SU-DHL-6 (cell line): ENCODE measurements at regions not wholly inside any gene's neighbourhood (a gene's known extent, or its start where the extent isn't known, plus 50 kb on each side); places are given as distances from the start of the nearest gene placed in this dataset.

Source experiments
- H2AFZ ChIP-seq: fragments of 200-600 bp; sonication (generic); 2 replicates; pipeline ENCODE4 v1.6.1; 2014; ENCODE audit warnings: low read depth, mild to moderate bottlenecking, moderate library complexity, mixed read lengths, antibody characterized with exemption, low read length; ENCODE audit not compliant: severe bottlenecking
- H3F3A ChIP-seq: fragments of 200-600 bp; shearing (Covaris generic); 2 replicates; pipeline ENCODE4 v1.6.0; 2016; ENCODE audit warnings: antibody characterized with exemption, mild to moderate bottlenecking; ENCODE audit not compliant: insufficient read depth
- H3K27ac ChIP-seq: fragments of 200-600 bp; sonication (generic); 2 replicates; pipeline ENCODE4 v1.5.1; 2016; ENCODE audit warnings: low read depth, mild to moderate bottlenecking, low read length, moderate library complexity, mixed read lengths
- H3K27me3 ChIP-seq: fragments of 200-600 bp; sonication (generic), shearing (Covaris generic); 2 replicates; pipeline ENCODE4 v1.6.0; 2014; ENCODE audit warnings: mild to moderate bottlenecking, low read length
- H3K36me3 ChIP-seq: fragments of 200-600 bp; sonication (generic); 2 replicates; pipeline ENCODE4 v1.6.1; 2014; ENCODE audit warnings: mild to moderate bottlenecking, low read length, mixed read lengths
- H3K4me2 ChIP-seq: fragments of 300-600, 200-600 bp; shearing (Covaris generic), sonication (generic); 2 replicates; pipeline ENCODE4 v1.6.0; 2014; ENCODE audit warnings: low read length, low read depth, mild to moderate bottlenecking; ENCODE audit not compliant: poor library complexity, severe bottlenecking
- H3K4me3 ChIP-seq: fragments of 200-600 bp; sonication (generic); 2 replicates; pipeline ENCODE4 v1.5.1; 2014; ENCODE audit warnings: antibody characterized with exemption, low read length, mild to moderate bottlenecking, mixed read lengths; ENCODE audit not compliant: insufficient read depth, poor library complexity, severe bottlenecking
- H3K79me2 ChIP-seq: fragments of 200-600 bp; sonication (generic); 2 replicates; pipeline ENCODE4 v1.6.1; 2014; ENCODE audit warnings: mild to moderate bottlenecking, low read length, moderate library complexity; ENCODE audit not compliant: insufficient read depth
- H3K9ac ChIP-seq: fragments of 200-600 bp; sonication (generic); 2 replicates; pipeline ENCODE4 v1.7.0; 2014; ENCODE audit warnings: mild to moderate bottlenecking, low read length
- H3K9me2 ChIP-seq: fragments of 200-600 bp; sonication (generic); replicated peaks from 2 replicates; pipeline ENCODE4 v1.6.1; 2014; ENCODE audit warnings: low read length; ENCODE audit not compliant: insufficient read depth
- H3K9me3 ChIP-seq: fragments of 200-600 bp; sonication (generic); 2 replicates; pipeline ENCODE4 v1.6.1; 2014; ENCODE audit warnings: low read length, mixed read lengths; ENCODE audit not compliant: insufficient read depth
- H4K20me1 ChIP-seq: fragments of 200-600 bp; sonication (generic); 2 replicates; pipeline ENCODE4 v1.6.1; 2014; ENCODE audit warnings: low read depth, mild to moderate bottlenecking, antibody characterized with exemption, low read length, moderate library complexity, mixed read lengths
- EZH2phosphoT487 ChIP-seq: fragments of 200-600 bp; sonication (generic), shearing (Covaris generic); conservative IDR thresholded peaks from 2 replicates; pipeline ENCODE4 v1.6.1; 2018; ENCODE audit warnings: mild to moderate bottlenecking, antibody characterized with exemption, low read length, moderate library complexity, mixed read lengths
- TF ChIP-seq, protein P1 (sequence below): fragments of 200-600 bp; sonication (generic); IDR thresholded peaks from one replicate; pipeline ENCODE4 v1.5.1; 2017; ENCODE audit warnings: antibody characterized with exemption, mild to moderate bottlenecking, low read length, moderate library complexity; ENCODE audit not compliant: insufficient read depth, poor library complexity, severe bottlenecking

DNA sequence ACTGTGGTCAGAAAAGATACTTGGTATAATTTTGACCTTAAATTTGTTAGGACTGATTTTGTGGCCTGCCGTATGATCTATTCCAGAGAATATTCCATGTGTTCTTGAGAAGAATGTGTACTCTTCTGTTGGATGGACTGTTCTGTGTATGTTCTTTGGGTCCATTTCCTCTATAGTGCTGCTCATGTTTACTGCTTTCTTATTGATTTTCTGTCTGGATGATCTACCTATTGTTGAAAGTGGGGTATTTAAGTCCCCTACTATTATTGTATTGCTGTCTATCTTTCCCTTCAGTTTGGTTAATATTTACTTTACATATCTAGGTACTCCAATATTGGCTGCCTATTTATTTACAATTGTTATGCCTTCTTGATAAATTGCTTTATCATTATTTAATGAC is 298.4 kb downstream of the BCKDHB start:
- Histone ChIP-seq H3K9me3 (no peaks in the 10 kb centered on the region), H3K4me2 (no peak overlapping the region), H3K79me2 (no peaks in the 10 kb centered on the region), H3K36me3 (0 out of 2 replicates have a peak, but pooled peaks cover 4% of the 10 kb centered on the region), H3F3A (no peaks in the 10 kb centered on the region; the same call in 1 of the 2 replicates), H4K20me1 (no peaks in the 10 kb centered on the region), H3K9ac (no peak overlapping the region), H3K9me2 (no peaks in the 10 kb centered on the region), H3K27me3 (no peaks in the 10 kb centered on the region), H3K27ac (no peak overlapping the region), H2AFZ (no peak overlapping the region), H3K4me3 (no peak overlapping the region)
- TF ChIP-seq EZH2phosphoT487 = no peak
- TF ChIP-seq, protein P1, sequence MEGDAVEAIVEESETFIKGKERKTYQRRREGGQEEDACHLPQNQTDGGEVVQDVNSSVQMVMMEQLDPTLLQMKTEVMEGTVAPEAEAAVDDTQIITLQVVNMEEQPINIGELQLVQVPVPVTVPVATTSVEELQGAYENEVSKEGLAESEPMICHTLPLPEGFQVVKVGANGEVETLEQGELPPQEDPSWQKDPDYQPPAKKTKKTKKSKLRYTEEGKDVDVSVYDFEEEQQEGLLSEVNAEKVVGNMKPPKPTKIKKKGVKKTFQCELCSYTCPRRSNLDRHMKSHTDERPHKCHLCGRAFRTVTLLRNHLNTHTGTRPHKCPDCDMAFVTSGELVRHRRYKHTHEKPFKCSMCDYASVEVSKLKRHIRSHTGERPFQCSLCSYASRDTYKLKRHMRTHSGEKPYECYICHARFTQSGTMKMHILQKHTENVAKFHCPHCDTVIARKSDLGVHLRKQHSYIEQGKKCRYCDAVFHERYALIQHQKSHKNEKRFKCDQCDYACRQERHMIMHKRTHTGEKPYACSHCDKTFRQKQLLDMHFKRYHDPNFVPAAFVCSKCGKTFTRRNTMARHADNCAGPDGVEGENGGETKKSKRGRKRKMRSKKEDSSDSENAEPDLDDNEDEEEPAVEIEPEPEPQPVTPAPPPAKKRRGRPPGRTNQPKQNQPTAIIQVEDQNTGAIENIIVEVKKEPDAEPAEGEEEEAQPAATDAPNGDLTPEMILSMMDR = no peak

DNA sequence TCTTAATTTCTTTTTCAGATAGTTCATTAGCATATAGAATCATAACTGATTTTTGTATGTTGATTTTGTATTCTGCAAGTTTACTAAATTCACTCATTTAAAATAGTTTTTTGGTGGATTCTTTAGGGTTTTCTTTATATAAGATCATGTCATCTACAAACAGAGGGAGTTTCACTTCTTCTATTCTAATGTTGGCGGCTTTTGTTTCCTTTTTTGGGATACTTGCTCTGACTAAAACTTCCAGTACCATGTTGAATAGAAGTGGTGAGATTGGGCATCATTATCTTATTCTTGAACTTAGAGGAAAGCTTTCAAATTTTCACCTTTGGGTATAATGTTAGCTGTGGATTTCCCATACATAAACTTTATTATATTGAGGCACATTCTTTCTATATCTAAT is 296.9 kb downstream of the BCKDHB start:
- TF ChIP-seq EZH2phosphoT487 = no peak
- TF ChIP-seq, protein P1 = no peak
- H3K27me3 ChIP-seq = no peaks in the 10 kb centered on the region
- no peak overlapping the region for H3K4me3 ChIP-seq
- no peaks in the 10 kb centered on the region for H3K9me2 ChIP-seq
- H4K20me1 ChIP-seq = no peaks in the 10 kb centered on the region
- H3K36me3 ChIP-seq = 0 out of 2 replicates have a peak, but pooled peaks cover 4% of the 10 kb centered on the region
- no peak overlapping the region for H3K27ac ChIP-seq
- H3K79me2 ChIP-seq = no peaks in the 10 kb centered on the region
- no peak overlapping the region for H3K4me2 ChIP-seq
- no peaks in the 10 kb centered on the region; the same call in 1 of the 2 replicates for H3F3A ChIP-seq
- H3K9me3 ChIP-seq = no peaks in the 10 kb centered on the region
- no peak overlapping the region for H2AFZ ChIP-seq
- H3K9ac ChIP-seq = no peak overlapping the region

DNA sequence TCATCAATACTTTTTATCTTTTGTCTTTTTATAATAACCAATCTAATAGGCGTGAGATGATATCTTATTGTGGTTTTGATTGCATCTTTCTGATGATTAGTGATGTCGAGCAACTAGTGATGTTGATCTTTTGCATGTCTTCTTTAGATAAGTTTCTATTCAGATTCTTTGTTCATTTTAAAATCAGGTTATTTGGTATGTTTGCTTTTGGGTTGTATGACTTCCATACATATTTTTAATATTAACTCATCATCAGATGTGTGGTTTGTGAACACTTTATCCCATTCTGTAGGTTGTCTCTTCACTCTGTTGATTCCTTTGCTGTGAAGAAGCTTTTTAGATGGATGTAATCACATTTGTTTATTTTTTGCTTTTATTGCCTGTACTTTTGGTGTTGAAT is 295.8 kb downstream of the BCKDHB start:
- no peaks in the 10 kb centered on the region for H3K9me2 ChIP-seq
- no peaks in the 10 kb centered on the region for H4K20me1 ChIP-seq
- H3K27me3 ChIP-seq = no peaks in the 10 kb centered on the region
- no peak overlapping the region for H3K4me3 ChIP-seq
- H3K9me3 ChIP-seq = no peaks in the 10 kb centered on the region
- TF ChIP-seq, protein P1 = no peak
- TF ChIP-seq EZH2phosphoT487 = no peak
- H3K4me2 ChIP-seq = no peak overlapping the region
- no peak overlapping the region for H3K9ac ChIP-seq
- H3K79me2 ChIP-seq = no peaks in the 10 kb centered on the region
- no peak overlapping the region for H2AFZ ChIP-seq
- H3K36me3 ChIP-seq = 0 out of 2 replicates have a peak, but pooled peaks cover 4% of the 10 kb centered on the region
- no peak overlapping the region for H3K27ac ChIP-seq
- no peaks in the 10 kb centered on the region; the same call in 1 of the 2 replicates for H3F3A ChIP-seq
